Psoas muscle (tissue), 7 donors: ENCODE measurements at regions not wholly inside any gene's neighbourhood (a gene's known extent, or its start where the extent isn't known, plus 50 kb on each side); places are given as distances from the start of the nearest gene placed in this dataset.

Source experiments
- ATAC-seq, 4 donors: fragments of 200-7000 bp; cut with Tn5 transposase; one replicate each; pipeline ENCODE4 v1.9.1; 2020; ENCODE audit warnings: moderate library complexity in 3 of 4, mild to moderate bottlenecking in 2 of 4
- DNase-seq, 2 donors: peaks; one replicate each; pipeline ENCODE4 v3.0.0-alpha.2; 2020
- H3K27ac ChIP-seq: fragments of 200-600 bp; one replicate; pipeline ENCODE4 v1.8.0; 2022
- H3K27me3 ChIP-seq, 3 donors: fragments of 200-600 bp in 1 of 3; one replicate each; pipeline versions ENCODE4 v1.6.1 to v1.8.0; 2013 to 2022; ENCODE audit warnings: low read length in 2 of 3, mild to moderate bottlenecking in 2 of 3, moderate library complexity in 1 of 3; ENCODE audit not compliant: insufficient read depth in 3 of 3
- H3K36me3 ChIP-seq, 2 donors: fragments of 200-600 bp in 1 of 2; one replicate each; pipeline versions ENCODE4 v1.6.1 to v1.8.0; 2013 to 2022; ENCODE audit warnings: low read depth in 1 of 2, mild to moderate bottlenecking in 1 of 2, moderate library complexity in 1 of 2; ENCODE audit not compliant: insufficient read depth in 1 of 2
- H3K4me1 ChIP-seq: fragments of 200-600 bp; one replicate; pipeline ENCODE4 v1.8.0; 2022
- H3K4me3 ChIP-seq: fragments of 200-600 bp; one replicate; pipeline ENCODE4 v1.8.0; 2022; ENCODE audit warnings: mild to moderate bottlenecking
- H3K9me3 ChIP-seq: fragments of 200-600 bp; one replicate; pipeline ENCODE4 v1.8.0; 2022
- CTCF ChIP-seq: fragments of 200-600 bp; IDR thresholded peaks from one replicate; pipeline ENCODE4 v1.8.0; 2022; ENCODE audit warnings: antibody characterized with exemption
- WGBS, 3 donors: extraction: QIAGEN DNeasy Blood & Tissue Kit; methylation state at CpG; one replicate each; pipeline versions ENCODE4 v1.1.6 to v1.1.7; 2013; 5-methylcytosine and 5-hydroxymethylcytosine counted together
- intact Hi-C, 2 donors: fragments of 100-400 bp; cut with DNase I; formaldehyde crosslinking; loops; one replicate each; pipeline versions ENCODE4 v1.11.0 to v1.14.2; 2022
- donor health status: healthy with polysubstance abuse.
- donor health status: DM: no; HTN: no; CAD: no; lungs with moderate emphysema.
- donor health status: Bipolar disorder and iron deficiency.
- donor health status: healthy.
- donor health status: DM: yes; HTN: yes; CAD: no.
- donor health status: DM: no; HTN: no; CAD: no.
- donor health status: DM: yes; HTN: yes; CAD: no.

GRCh38 chr11:129636926-129637325 lies 178.7 kb upstream of the TMEM45B start:
- H3K9me3 ChIP-seq, result no peaks in the 10 kb centered on the region
- no peak for ATAC-seq
- no peak for DNase-seq
- no peak overlapping the region for H3K4me3 ChIP-seq
- no peak for TF ChIP-seq CTCF
- 38 to 48% (median 38%) methylated on average over 6 of the region's 6 CpGs for WGBS, 3 donors
- intact Hi-C loops, result no loop called here
- no peak overlapping the region for H3K27ac ChIP-seq
- H3K27me3 ChIP-seq, result no peaks in the 10 kb centered on the region
- H3K4me1 ChIP-seq, result no peaks in the 10 kb centered on the region
- no peaks in the 10 kb centered on the region for H3K36me3 ChIP-seq

- Histone ChIP-seq H3K27me3 (no peaks in the 10 kb centered on the region), H3K4me3 (no peak overlapping the region), H3K9me3 (no peaks in the 10 kb centered on the region), H3K27ac (no peak overlapping the region), H3K36me3 (no peaks in the 10 kb centered on the region), H3K4me1 (no peaks in the 10 kb centered on the region)
- 81 to 85% (median 84%) methylated on average over 6 of the region's 6 CpGs for WGBS, 3 donors
- DNase-seq (no peak), ATAC-seq (no peak)
- no peak for TF ChIP-seq CTCF
- intact Hi-C loops, result no loop called here
Measured at GRCh38 chr11:129637473-129637872, 178.2 kb upstream of the TMEM45B start.

GRCh38 chr11:129637983-129638776 lies 177.5 kb upstream of the TMEM45B start:
- intact Hi-C loops, result no loop called here
- H3K27ac ChIP-seq, result no peak overlapping the region
- H3K4me3 ChIP-seq, result no peak overlapping the region
- WGBS, 3 donors, result 67 to 80% (median 74%) methylated on average over 5 of the region's 5 CpGs
- no peak for TF ChIP-seq CTCF
- H3K9me3 ChIP-seq, result no peaks in the 10 kb centered on the region
- ATAC-seq (no peak), DNase-seq (no peak)
- no peaks in the 10 kb centered on the region for H3K36me3 ChIP-seq
- no peaks in the 10 kb centered on the region for H3K27me3 ChIP-seq
- no peaks in the 10 kb centered on the region for H3K4me1 ChIP-seq

- ATAC-seq (no peak), DNase-seq (no peak)
- Histone ChIP-seq H3K27me3 (no peaks in the 10 kb centered on the region), H3K4me1 (no peaks in the 10 kb centered on the region), H3K9me3 (no peaks in the 10 kb centered on the region), H3K36me3 (no peaks in the 10 kb centered on the region), H3K27ac (no peak overlapping the region), H3K4me3 (no peak overlapping the region)
- no peak for TF ChIP-seq CTCF
- WGBS, 3 donors, result 73 to 80% (median 77%) methylated on average over 2 of the region's 2 CpGs
- intact Hi-C loops, result no loop called here
Measured at GRCh38 chr11:129639300-129639699, 176.3 kb upstream of the TMEM45B start.

GRCh38 chr11:129640671-129641070 lies 175.0 kb upstream of the TMEM45B start:
- intact Hi-C loops, result no loop called here
- Histone ChIP-seq H3K9me3 (no peaks in the 10 kb centered on the region), H3K4me1 (no peaks in the 10 kb centered on the region), H3K36me3 (no peaks in the 10 kb centered on the region), H3K4me3 (no peak overlapping the region), H3K27me3 (no peaks in the 10 kb centered on the region), H3K27ac (no peak overlapping the region)
- 76 to 81% (median 81%) methylated on average over 5 of the region's 5 CpGs for WGBS, 3 donors
- DNase-seq (no peak), ATAC-seq (no peak)
- TF ChIP-seq CTCF, result no peak
